H54 (cell line): ENCODE measurements at regions not wholly inside any gene's neighbourhood (a gene's known extent, or its start where the extent isn't known, plus 50 kb on each side); places are given as distances from the start of the nearest gene placed in this dataset.
"Not testable (repeated sequence)": the region's sequence is repeated elsewhere in the genome, so short reads cannot be mapped to it uniquely, and the experiment has no call there.

Source experiments
- DNase-seq: peaks from one replicate; pipeline ENCODE4 v3.0.0; 2011; ENCODE audit warnings: low spot score, mixed read lengths; ENCODE audit not compliant: insufficient read length
- FAIRE-seq: peaks from 3 replicates; lab custom pipeline; 2011; peaks lifted over from hg19 to GRCh38; lab: Jason Lieb, UNC

GRCh38 chr21:5247399-5247798 lies 5274.0 kb upstream of the TPTE start:
- not testable (repeated sequence) for FAIRE-seq, DNase-seq

- FAIRE-seq, DNase-seq: not testable (repeated sequence)
Measured at GRCh38 chr21:5250128-5250527, 5271.3 kb upstream of the TPTE start.

GRCh38 chr21:5251162-5251561 lies 5270.2 kb upstream of the TPTE start:
- FAIRE-seq, result not testable (repeated sequence)

GRCh38 chr21:5251866-5252265 lies 5269.5 kb upstream of the TPTE start:
- DNase-seq, FAIRE-seq: not testable (repeated sequence)

More at GRCh38 chr21:5251162-5251561, 5270.2 kb upstream of the TPTE start:
- DNase-seq, result not testable (repeated sequence)
